OCI-LY7 (cell line): ENCODE measurements at regions not wholly inside any gene's neighbourhood (a gene's known extent, or its start where the extent isn't known, plus 50 kb on each side); places are given as distances from the start of the nearest gene placed in this dataset.

Source experiments
- EZH2phosphoT487 ChIP-seq: fragments of 200-600 bp; sonication (generic); IDR thresholded peaks from 2 replicates; pipeline ENCODE4 v1.6.1; 2018; ENCODE audit warnings: low read depth, borderline replicate concordance, mild to moderate bottlenecking, mixed run types, antibody characterized with exemption, low read length, moderate library complexity, mixed read lengths
- TF ChIP-seq, protein P1 (sequence below): fragments of 200-600 bp; sonication (generic); conservative IDR thresholded peaks from 2 replicates; pipeline ENCODE4 v1.5.1; 2014; ENCODE audit warnings: mild to moderate bottlenecking, antibody characterized with exemption, low read length, moderate library complexity, mixed read lengths

DNA sequence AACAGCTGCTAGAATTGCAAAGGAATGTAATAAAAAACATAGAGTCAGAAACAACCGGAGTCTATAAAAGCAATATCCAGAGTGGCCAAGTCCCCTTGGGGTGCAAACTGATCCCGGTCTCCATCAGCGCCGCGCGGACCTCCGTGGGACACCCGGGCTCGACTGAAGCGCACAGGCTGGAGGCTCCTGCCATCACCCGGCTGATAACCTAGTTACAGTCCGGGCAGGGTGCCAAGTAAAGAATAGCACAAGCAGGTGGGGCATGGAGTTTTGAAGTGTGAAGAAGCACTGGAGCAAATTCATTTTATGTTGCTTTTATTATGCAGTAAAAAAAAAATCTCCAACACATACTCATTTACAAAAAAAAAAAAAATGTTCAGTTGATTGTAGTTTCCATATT, 205.1 kb upstream of the GMDS start:
- TF ChIP-seq, protein P1, sequence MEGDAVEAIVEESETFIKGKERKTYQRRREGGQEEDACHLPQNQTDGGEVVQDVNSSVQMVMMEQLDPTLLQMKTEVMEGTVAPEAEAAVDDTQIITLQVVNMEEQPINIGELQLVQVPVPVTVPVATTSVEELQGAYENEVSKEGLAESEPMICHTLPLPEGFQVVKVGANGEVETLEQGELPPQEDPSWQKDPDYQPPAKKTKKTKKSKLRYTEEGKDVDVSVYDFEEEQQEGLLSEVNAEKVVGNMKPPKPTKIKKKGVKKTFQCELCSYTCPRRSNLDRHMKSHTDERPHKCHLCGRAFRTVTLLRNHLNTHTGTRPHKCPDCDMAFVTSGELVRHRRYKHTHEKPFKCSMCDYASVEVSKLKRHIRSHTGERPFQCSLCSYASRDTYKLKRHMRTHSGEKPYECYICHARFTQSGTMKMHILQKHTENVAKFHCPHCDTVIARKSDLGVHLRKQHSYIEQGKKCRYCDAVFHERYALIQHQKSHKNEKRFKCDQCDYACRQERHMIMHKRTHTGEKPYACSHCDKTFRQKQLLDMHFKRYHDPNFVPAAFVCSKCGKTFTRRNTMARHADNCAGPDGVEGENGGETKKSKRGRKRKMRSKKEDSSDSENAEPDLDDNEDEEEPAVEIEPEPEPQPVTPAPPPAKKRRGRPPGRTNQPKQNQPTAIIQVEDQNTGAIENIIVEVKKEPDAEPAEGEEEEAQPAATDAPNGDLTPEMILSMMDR, result no peak
- no peak for TF ChIP-seq EZH2phosphoT487
